NB4 (cell line): ENCODE measurements at regions not wholly inside any gene's neighbourhood (a gene's known extent, or its start where the extent isn't known, plus 50 kb on each side); places are given as distances from the start of the nearest gene placed in this dataset.
"Not testable (repeated sequence)": the region's sequence is repeated elsewhere in the genome, so short reads cannot be mapped to it uniquely, and the experiment has no call there.

Experiments
- DNase-seq: peaks from one replicate; pipeline ENCODE4 v3.0.0; 2010; ENCODE audit warnings: low read depth
- H3K4me3 ChIP-seq: one replicate; pipeline ENCODE4 v1.5.1; 2011; ENCODE audit warnings: mild to moderate bottlenecking, low read depth, low read length, moderate library complexity
- MAX ChIP-seq: IDR thresholded peaks from 2 replicates; pipeline ENCODE4 v1.6.1; 2011; ENCODE audit warnings: low read depth, low read length
- MYC ChIP-seq: IDR thresholded peaks from 2 replicates; pipeline ENCODE4 v1.6.1; 2011; ENCODE audit warnings: low read depth, low read length
- POLR2A ChIP-seq: IDR thresholded peaks from 2 replicates; pipeline ENCODE4 v1.6.1; 2011; ENCODE audit warnings: mild to moderate bottlenecking; ENCODE audit not compliant: insufficient read length; ENCODE audit errors: extremely low read depth
- TF ChIP-seq, protein P1 (sequence below): IDR thresholded peaks from one replicate; pipeline ENCODE4 v1.5.1; 2012; ENCODE audit warnings: low read depth, low read length

DNA sequence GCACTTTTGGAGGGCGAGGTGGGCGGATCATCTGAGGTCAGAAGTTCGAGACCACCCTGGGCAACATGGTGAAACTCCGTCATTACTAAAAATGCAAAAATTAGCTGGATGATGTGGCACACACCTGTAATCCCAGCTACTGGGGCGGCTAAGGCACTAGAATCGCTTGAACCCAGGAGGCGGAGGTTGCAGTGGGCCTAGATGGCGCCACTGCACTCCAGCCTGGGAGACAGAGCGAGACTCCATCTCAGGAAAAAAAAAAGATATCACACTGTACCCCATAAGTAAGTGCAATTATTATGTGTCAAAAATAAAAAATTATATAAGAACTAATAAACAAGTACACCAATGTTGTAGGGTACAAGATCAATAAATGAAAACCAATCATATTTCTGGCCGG, 200.0 kb downstream of the CDRT15L2 start:
- DNase-seq: no peak

GRCh38 chr17:20781260-20781659, 201.7 kb downstream of the CDRT15L2 start:
- TF ChIP-seq MYC (no peak), MAX (no peak), POLR2A (no peak)
- TF ChIP-seq, protein P1, sequence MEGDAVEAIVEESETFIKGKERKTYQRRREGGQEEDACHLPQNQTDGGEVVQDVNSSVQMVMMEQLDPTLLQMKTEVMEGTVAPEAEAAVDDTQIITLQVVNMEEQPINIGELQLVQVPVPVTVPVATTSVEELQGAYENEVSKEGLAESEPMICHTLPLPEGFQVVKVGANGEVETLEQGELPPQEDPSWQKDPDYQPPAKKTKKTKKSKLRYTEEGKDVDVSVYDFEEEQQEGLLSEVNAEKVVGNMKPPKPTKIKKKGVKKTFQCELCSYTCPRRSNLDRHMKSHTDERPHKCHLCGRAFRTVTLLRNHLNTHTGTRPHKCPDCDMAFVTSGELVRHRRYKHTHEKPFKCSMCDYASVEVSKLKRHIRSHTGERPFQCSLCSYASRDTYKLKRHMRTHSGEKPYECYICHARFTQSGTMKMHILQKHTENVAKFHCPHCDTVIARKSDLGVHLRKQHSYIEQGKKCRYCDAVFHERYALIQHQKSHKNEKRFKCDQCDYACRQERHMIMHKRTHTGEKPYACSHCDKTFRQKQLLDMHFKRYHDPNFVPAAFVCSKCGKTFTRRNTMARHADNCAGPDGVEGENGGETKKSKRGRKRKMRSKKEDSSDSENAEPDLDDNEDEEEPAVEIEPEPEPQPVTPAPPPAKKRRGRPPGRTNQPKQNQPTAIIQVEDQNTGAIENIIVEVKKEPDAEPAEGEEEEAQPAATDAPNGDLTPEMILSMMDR: no peak
- H3K4me3 ChIP-seq: no peak overlapping the region
- no peak for DNase-seq

More for the DNA sequence above, 200.0 kb downstream of the CDRT15L2 start:
- TF ChIP-seq, protein P1: no peak
- no peak for TF ChIP-seq POLR2A
- no peak for TF ChIP-seq MYC
- TF ChIP-seq MAX: no peak
- H3K4me3 ChIP-seq: no peak overlapping the region

- H3K4me3 ChIP-seq, DNase-seq: not testable (repeated sequence)
Observed at GRCh38 chr17:20781869-20782268, 202.3 kb downstream of the CDRT15L2 start.

DNA sequence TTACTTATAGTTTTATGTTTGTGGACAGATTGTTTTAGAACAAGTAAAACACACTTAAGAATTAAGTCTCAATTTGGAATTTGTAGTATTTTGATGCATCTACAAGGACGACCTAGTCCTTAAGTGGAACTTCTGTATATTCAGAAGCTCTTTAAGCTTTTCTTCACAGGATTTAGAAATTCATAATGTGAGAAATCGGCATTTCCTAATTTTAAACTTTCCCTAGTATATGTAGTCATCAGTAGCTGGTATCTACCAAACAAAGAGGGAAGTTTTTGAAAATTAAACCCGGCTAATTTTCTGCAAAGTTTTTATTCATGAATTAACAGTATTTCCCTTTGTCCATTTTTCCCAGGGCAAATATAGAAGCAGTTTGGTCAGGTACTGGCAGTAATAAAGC, 203.6 kb downstream of the CDRT15L2 start:
- H3K4me3 ChIP-seq: no peak overlapping the region
- TF ChIP-seq, protein P1: no peak
- TF ChIP-seq POLR2A: no peak
- no peak for TF ChIP-seq MAX
- no peak for TF ChIP-seq MYC
- DNase-seq: no peak

DNA sequence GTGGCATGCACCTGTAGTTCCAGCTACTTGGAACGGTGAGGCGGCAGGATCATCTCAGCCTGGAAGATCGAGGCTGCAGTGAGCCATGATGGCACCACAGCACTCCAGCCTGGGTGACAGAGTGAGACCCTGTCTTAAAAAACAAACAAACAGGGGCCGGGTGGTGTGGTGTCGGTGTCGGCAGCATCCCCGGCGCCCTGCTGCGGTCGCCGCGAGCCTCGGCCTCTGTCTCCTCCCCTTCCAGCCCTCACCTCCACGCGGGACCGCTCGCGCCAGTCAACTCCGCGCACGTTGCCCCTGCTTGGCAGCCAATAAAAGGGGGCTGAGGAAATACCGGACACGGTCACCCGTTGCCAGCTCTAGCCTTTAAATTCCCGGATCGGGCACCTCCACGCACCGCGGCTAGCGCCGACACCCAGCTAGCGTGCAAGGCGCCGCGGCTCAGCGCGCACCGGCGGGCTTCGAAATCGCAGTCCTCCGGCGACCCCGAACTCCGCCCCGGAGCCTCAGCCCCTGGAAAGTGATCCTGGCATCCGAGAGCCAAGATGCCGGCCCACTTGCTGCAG, 204.7 kb downstream of the CDRT15L2 start:
- no peak for DNase-seq

DNA sequence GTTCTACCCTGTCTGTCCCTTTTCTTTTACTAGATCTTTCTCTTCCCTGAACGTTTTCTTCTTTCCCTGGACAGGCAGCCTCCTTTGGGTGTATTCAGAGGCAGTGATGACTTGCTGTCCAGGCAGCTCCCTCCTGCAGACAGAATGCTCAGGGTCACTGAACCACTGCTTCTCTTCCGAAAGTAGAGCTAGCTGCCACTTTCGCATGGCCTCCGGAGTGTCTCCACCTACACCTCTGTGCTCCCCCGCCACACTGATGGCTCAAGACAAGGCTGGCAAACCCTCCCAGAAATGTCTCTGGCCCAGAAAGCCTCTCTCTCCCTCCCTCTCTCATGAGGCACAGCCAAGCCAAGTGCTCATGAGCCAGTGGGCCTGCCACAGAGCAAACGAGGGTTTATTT, 207.8 kb downstream of the CDRT15L2 start:
- TF ChIP-seq, protein P1: no peak
- TF ChIP-seq MYC (no peak), MAX (no peak), POLR2A (no peak)
- no peak overlapping the region for H3K4me3 ChIP-seq
- no peak for DNase-seq

More for the DNA sequence above, 204.7 kb downstream of the CDRT15L2 start:
- TF ChIP-seq MAX (no peak), MYC (no peak), POLR2A (no peak)
- TF ChIP-seq, protein P1: no peak
- H3K4me3 ChIP-seq: no peak overlapping the region
